DND-41 (cell line): ENCODE measurements at regions not wholly inside any gene's neighbourhood (a gene's known extent, or its start where the extent isn't known, plus 50 kb on each side); places are given as distances from the start of the nearest gene placed in this dataset.

ENCODE experiments used
- ATAC-seq: fragments of 200-7000 bp; cut with Tn5 transposase; 3 replicates; pipeline ENCODE4 v1.9.1; 2021; ENCODE audit warnings: low read depth; ENCODE audit not compliant: insufficient read depth
- DNase-seq: peaks from one replicate; pipeline ENCODE4 v3.0.0-alpha.2; 2020
- H2AFZ ChIP-seq: 2 replicates; pipeline ENCODE4 v1.6.0; 2012; ENCODE audit warnings: low read depth, low read length
- H3K27ac ChIP-seq: 2 replicates; pipeline ENCODE4 v1.5.1; 2012; ENCODE audit warnings: low read length, inconsistent platforms
- H3K27me3 ChIP-seq: fragments of 200-600 bp; sonication (generic); 2 replicates; pipeline ENCODE4 v1.6.0; 2012; ENCODE audit warnings: low read length, mild to moderate bottlenecking, inconsistent platforms; ENCODE audit not compliant: insufficient read depth, poor library complexity
- H3K36me3 ChIP-seq: 2 replicates; pipeline ENCODE4 v1.5.1; 2012; ENCODE audit warnings: low read length, inconsistent platforms; ENCODE audit not compliant: insufficient read depth
- H3K4me1 ChIP-seq: 2 replicates; pipeline ENCODE4 v1.5.1; 2012; ENCODE audit warnings: mild to moderate bottlenecking, low read length; ENCODE audit not compliant: insufficient read depth
- H3K4me2 ChIP-seq: 2 replicates; pipeline ENCODE4 v1.6.0; 2012; ENCODE audit warnings: mild to moderate bottlenecking, moderate library complexity, low read length, inconsistent platforms; ENCODE audit not compliant: insufficient read depth
- H3K4me3 ChIP-seq, 2 experiments: fragments of 200-600 bp in 1 of 2; shearing (Covaris generic) in 1 of 2; 2 replicates each; pipeline ENCODE4 v1.5.1; 2012 to 2016; ENCODE audit warnings: inconsistent platforms in 2 of 2, low read length in 2 of 2, mild to moderate bottlenecking in 2 of 2, low read depth in 1 of 2, moderate library complexity in 1 of 2
- H3K79me2 ChIP-seq: 2 replicates; pipeline ENCODE4 v1.6.0; 2012; ENCODE audit warnings: low read length, inconsistent platforms; ENCODE audit not compliant: insufficient read depth
- H3K9ac ChIP-seq: 2 replicates; pipeline ENCODE4 v1.6.0; 2012; ENCODE audit warnings: low read depth, mild to moderate bottlenecking, inconsistent platforms, low read length, moderate library complexity
- H3K9me3 ChIP-seq: 2 replicates; pipeline ENCODE4 v1.5.1; 2012; ENCODE audit warnings: low read length, moderate library complexity, mild to moderate bottlenecking, inconsistent platforms; ENCODE audit not compliant: insufficient read depth, severe bottlenecking
- H4K20me1 ChIP-seq: 2 replicates; pipeline ENCODE4 v1.6.0; 2012; ENCODE audit warnings: low read length; ENCODE audit not compliant: insufficient read depth
- CTCF ChIP-seq: IDR thresholded peaks from 2 replicates; pipeline ENCODE4 v1.5.1; 2012; ENCODE audit warnings: borderline replicate concordance, low read length, moderate library complexity, mild to moderate bottlenecking; ENCODE audit not compliant: poor library complexity, severe bottlenecking; ENCODE audit errors: extremely low read depth
- EZH2 ChIP-seq: IDR thresholded peaks from 3 replicates; pipeline ENCODE4 v1.6.1; 2012; ENCODE audit warnings: borderline replicate concordance, low read depth, mild to moderate bottlenecking, moderate library complexity, low read length, inconsistent platforms; ENCODE audit not compliant: severe bottlenecking

- Histone ChIP-seq H3K4me1 (peaks cover 18% of the 10 kb centered on the region), H3K9ac (no peak overlapping the region), H3K36me3 (no peaks in the 10 kb centered on the region), H3K9me3 (no peaks in the 10 kb centered on the region), H3K27ac (no peak overlapping the region), H2AFZ (no peak overlapping the region), H3K27me3 (no peaks in the 10 kb centered on the region), H3K4me2 (no peak overlapping the region), H3K4me3 (no peak overlapping the region), H4K20me1 (no peaks in the 10 kb centered on the region), H3K79me2 (no peaks in the 10 kb centered on the region)
- DNase-seq (no peak), ATAC-seq (no peak)
- TF ChIP-seq CTCF (no peak), EZH2 (no peak)
Observed at GRCh38 chr2:43034921-43035320, 191.5 kb downstream of the ZFP36L2 start.

- no peaks in the 10 kb centered on the region for H3K9me3 ChIP-seq
- H3K4me2 ChIP-seq = no peak overlapping the region
- H3K27me3 ChIP-seq = no peaks in the 10 kb centered on the region
- ATAC-seq = no peak
- H3K36me3 ChIP-seq = no peaks in the 10 kb centered on the region
- H3K4me1 ChIP-seq = peaks cover 18% of the 10 kb centered on the region
- no peak overlapping the region for H3K27ac ChIP-seq
- H4K20me1 ChIP-seq = no peaks in the 10 kb centered on the region
- H2AFZ ChIP-seq = no peak overlapping the region
- no peak for DNase-seq
- no peak for TF ChIP-seq EZH2
- TF ChIP-seq CTCF = no peak
- no peak overlapping the region for H3K4me3 ChIP-seq
- no peak overlapping the region for H3K9ac ChIP-seq
- H3K79me2 ChIP-seq = no peaks in the 10 kb centered on the region
Observed at GRCh38 chr2:43034242-43034619, 192.2 kb downstream of the ZFP36L2 start.

- H3K4me2 ChIP-seq = no peak overlapping the region
- H3K9me3 ChIP-seq = no peaks in the 10 kb centered on the region
- DNase-seq = no peak
- no peak for ATAC-seq
- peak overlapping the region; percentile 61; the same call in 1 of the 2 replicates for H3K27ac ChIP-seq
- H3K27me3 ChIP-seq = no peaks in the 10 kb centered on the region
- H4K20me1 ChIP-seq = no peaks in the 10 kb centered on the region
- peaks cover 18% of the 10 kb centered on the region for H3K4me1 ChIP-seq
- no peaks in the 10 kb centered on the region for H3K79me2 ChIP-seq
- no peak for TF ChIP-seq EZH2
- TF ChIP-seq CTCF = no peak
- no peak overlapping the region for H3K4me3 ChIP-seq
- no peak overlapping the region for H2AFZ ChIP-seq
- no peaks in the 10 kb centered on the region for H3K36me3 ChIP-seq
- no peak overlapping the region for H3K9ac ChIP-seq
Observed at GRCh38 chr2:43033466-43034241, 192.8 kb downstream of the ZFP36L2 start.
